ENCODE measurements at regions not wholly inside any gene's neighbourhood (a gene's known extent, or its start where the extent isn't known, plus 50 kb on each side); places are given as distances from the start of the nearest gene placed in this dataset.

- no peak for TF ChIP-seq TOX (CRISPR knock-in tag; IDR thresholded peaks at IDR 0.05; ENCODE audit: borderline replicate concordance)
- TF ChIP-seq ZC3H10 (CRISPR knock-in tag; IDR thresholded peaks at IDR 0.05) = no peak
- TF ChIP-seq OSR1 (CRISPR knock-in tag; IDR thresholded peaks at IDR 0.05) = no peak
- TF ChIP-seq TCF4 (CRISPR knock-in tag; IDR thresholded peaks at IDR 0.05; ENCODE audit: borderline replicate concordance) = no peak
- no peak for TF ChIP-seq ZFP3 (CRISPR knock-in tag; IDR thresholded peaks at IDR 0.05)
- TF ChIP-seq ZNF8 (CRISPR knock-in tag; IDR thresholded peaks at IDR 0.05) = no peak
- TF ChIP-seq ESRRG (CRISPR knock-in tag; IDR thresholded peaks at IDR 0.05) = no peak
- no peak for ATAC-seq
Observed at GRCh38 chr5:152116934-152117333, 192.3 kb upstream of the GLRA1 start.

- ATAC-seq = no peak
Observed at GRCh38 chr5:152113401-152113800, 188.8 kb upstream of the GLRA1 start.

GRCh38 chr5:152107220-152107619, 182.6 kb upstream of the GLRA1 start:
- no peak for TF ChIP-seq ESRRG (CRISPR knock-in tag; IDR thresholded peaks at IDR 0.05)
- TF ChIP-seq TSHZ2 (CRISPR knock-in tag; IDR thresholded peaks at IDR 0.05) = no peak
- no peak for TF ChIP-seq TOX (CRISPR knock-in tag; IDR thresholded peaks at IDR 0.05; ENCODE audit: borderline replicate concordance)
- no peak for TF ChIP-seq ZNF8 (CRISPR knock-in tag; IDR thresholded peaks at IDR 0.05)
- TF ChIP-seq RARB (CRISPR knock-in tag; IDR thresholded peaks at IDR 0.05) = no peak
- no peak for TF ChIP-seq SNAI2 (CRISPR knock-in tag; IDR thresholded peaks at IDR 0.05)
- no peak for TF ChIP-seq ISL1 (CRISPR knock-in tag; IDR thresholded peaks at IDR 0.05)
- TF ChIP-seq BACH2 (CRISPR knock-in tag; IDR thresholded peaks at IDR 0.05; ENCODE audit: borderline replicate concordance) = no peak
- no peak for TF ChIP-seq PATZ1 (CRISPR knock-in tag; IDR thresholded peaks at IDR 0.05; ENCODE audit: borderline replicate concordance)
- no peak for TF ChIP-seq GLIS3 (CRISPR knock-in tag; IDR thresholded peaks at IDR 0.05)
- no peak for TF ChIP-seq ARNTL (CRISPR knock-in tag; IDR thresholded peaks at IDR 0.05; ENCODE audit: borderline replicate concordance, low read depth)
- no peak for TF ChIP-seq OSR1 (CRISPR knock-in tag; IDR thresholded peaks at IDR 0.05)
- TF ChIP-seq ZC3H10 (CRISPR knock-in tag; IDR thresholded peaks at IDR 0.05) = no peak
- TF ChIP-seq ZFP3 (CRISPR knock-in tag; IDR thresholded peaks at IDR 0.05) = no peak
- no peak for ATAC-seq

More at GRCh38 chr5:152113401-152113800, 188.8 kb upstream of the GLRA1 start:
- TF ChIP-seq ISL1 (CRISPR knock-in tag; IDR thresholded peaks at IDR 0.05) = no peak
- TF ChIP-seq CSDC2 (CRISPR knock-in tag; IDR thresholded peaks at IDR 0.05) = no peak
- no peak for TF ChIP-seq POU6F1 (CRISPR knock-in tag; IDR thresholded peaks at IDR 0.05; ENCODE audit: borderline replicate concordance, low read depth)

GRCh38 chr5:152106571-152106970, 181.9 kb upstream of the GLRA1 start:
- TF ChIP-seq ISL1 (CRISPR knock-in tag; IDR thresholded peaks at IDR 0.05) (no peak), PPARA (CRISPR knock-in tag; IDR thresholded peaks at IDR 0.05; ENCODE audit: borderline replicate concordance) (no peak), ESRRG (CRISPR knock-in tag; IDR thresholded peaks at IDR 0.05) (no peak), TSHZ2 (CRISPR knock-in tag; IDR thresholded peaks at IDR 0.05) (no peak), ARNTL (CRISPR knock-in tag; IDR thresholded peaks at IDR 0.05; ENCODE audit: borderline replicate concordance, low read depth) (no peak), CREB5 (CRISPR knock-in tag; IDR thresholded peaks at IDR 0.05; ENCODE audit: low read depth) (no peak), ZC3H10 (CRISPR knock-in tag; IDR thresholded peaks at IDR 0.05) (no peak)
- ATAC-seq = no peak
